GM23338 (cell line): ENCODE measurements at regions not wholly inside any gene's neighbourhood (a gene's known extent, or its start where the extent isn't known, plus 50 kb on each side); places are given as distances from the start of the nearest gene placed in this dataset.

ENCODE experiments used
- ATAC-seq: fragments of 200-7000 bp; cut with Tn5 transposase; 3 replicates; pipeline ENCODE4 v1.9.1; 2020
- DNase-seq: peaks from one replicate; pipeline ENCODE4 v3.0.0-alpha.2; 2015; ENCODE audit warnings: low spot score
- H2AFZ ChIP-seq: fragments of 200-600 bp; sonication (generic); 2 replicates; pipeline ENCODE4 v1.8.0; 2016; ENCODE audit warnings: antibody characterized with exemption, mild to moderate bottlenecking, moderate library complexity
- H3F3A ChIP-seq: fragments of 200-600 bp; sonication (generic); replicated peaks from 2 replicates; pipeline ENCODE4 v1.8.0; 2017; ENCODE audit warnings: antibody characterized with exemption, mixed run types, low read depth
- H3K27ac ChIP-seq: fragments of 200-600 bp; sonication (generic); 2 replicates; pipeline ENCODE4 v1.6.1; 2016; ENCODE audit warnings: low read depth
- H3K27me3 ChIP-seq: fragments of 200-600 bp; sonication (generic); 2 replicates; pipeline ENCODE4 v1.8.0; 2016; ENCODE audit warnings: mild to moderate bottlenecking, mixed run types, moderate library complexity; ENCODE audit not compliant: insufficient read depth
- H3K36me3 ChIP-seq: fragments of 200-600 bp; sonication (generic); 2 replicates; pipeline ENCODE4 v1.8.0; 2016; ENCODE audit warnings: mild to moderate bottlenecking; ENCODE audit not compliant: insufficient read depth
- H3K4me1 ChIP-seq: fragments of 200-600 bp; sonication (generic); 2 replicates; pipeline ENCODE4 v1.8.0; 2016; ENCODE audit warnings: mild to moderate bottlenecking, moderate library complexity; ENCODE audit not compliant: insufficient read depth
- H3K4me2 ChIP-seq: fragments of 200-600 bp; sonication (generic); 2 replicates; pipeline ENCODE4 v1.7.1; 2017; ENCODE audit warnings: mixed run types
- H3K4me3 ChIP-seq: fragments of 200-600 bp; sonication (generic); 2 replicates; pipeline ENCODE4 v1.6.1; 2016; ENCODE audit warnings: mixed run types
- H3K79me2 ChIP-seq: fragments of 200-600 bp; sonication (generic); replicated peaks from 2 replicates; pipeline ENCODE4 v1.8.0; 2017; ENCODE audit warnings: mild to moderate bottlenecking; ENCODE audit not compliant: insufficient read depth
- H3K9me2 ChIP-seq: fragments of 200-600 bp; sonication (generic); 2 replicates; pipeline ENCODE4 v1.8.0; 2017; ENCODE audit not compliant: insufficient read depth
- H4K20me1 ChIP-seq: fragments of 200-600 bp; sonication (generic); replicated peaks from 2 replicates; pipeline ENCODE4 v1.8.0; 2017; ENCODE audit warnings: mild to moderate bottlenecking; ENCODE audit not compliant: insufficient read depth
- H3K27ac Mint-ChIP-seq: 2 replicates; pipeline ENCODE4 v1.8.0; 2020; ENCODE audit warnings: inconsistent platforms, mild to moderate bottlenecking, moderate library complexity, mixed read lengths
- H3K27me3 Mint-ChIP-seq: 3 replicates; pipeline ENCODE4 v1.8.0; 2022; ENCODE audit warnings: low read depth, mild to moderate bottlenecking, moderate library complexity, mixed read lengths, inconsistent platforms; ENCODE audit not compliant: insufficient read depth, poor library complexity
- H3K36me3 Mint-ChIP-seq: 3 replicates; pipeline ENCODE4 v1.8.0; 2021; ENCODE audit warnings: low read depth, mild to moderate bottlenecking, inconsistent platforms, moderate library complexity, mixed read lengths
- H3K4me1 Mint-ChIP-seq: 3 replicates; pipeline ENCODE4 v1.8.0; 2020; ENCODE audit warnings: mild to moderate bottlenecking, inconsistent platforms, mixed read lengths
- H3K4me3 Mint-ChIP-seq: 3 replicates; pipeline ENCODE4 v1.8.0; 2021; ENCODE audit warnings: moderate library complexity, mild to moderate bottlenecking, inconsistent platforms, mixed read lengths
- H3K9me3 Mint-ChIP-seq: 3 replicates; pipeline ENCODE4 v1.8.0; 2020; ENCODE audit warnings: moderate library complexity, mild to moderate bottlenecking, inconsistent platforms, mixed read lengths
- CTCF ChIP-seq, 2 experiments: fragments of 200-600 bp in 1 of 2; sonication (generic) in 1 of 2; conservative IDR thresholded peaks; 2 replicates each; pipeline versions ENCODE4 v1.5.1 to v1.6.1; 2016 to 2017; ENCODE audit warnings: antibody characterized with exemption in 2 of 2, low read depth in 2 of 2, mild to moderate bottlenecking in 2 of 2, moderate library complexity in 1 of 2
- ETS1 ChIP-seq: IDR thresholded peaks from 2 replicates; pipeline ENCODE4 v1.6.1; 2016; ENCODE audit warnings: antibody characterized with exemption
- EZH2 ChIP-seq: fragments of 200-600 bp; sonication (generic); IDR thresholded peaks from one replicate; pipeline ENCODE4 v1.8.0; 2017; ENCODE audit warnings: antibody characterized with exemption, mild to moderate bottlenecking, low read depth; ENCODE audit not compliant: unreplicated experiment
- EZH2phosphoT487 ChIP-seq: fragments of 200-600 bp; sonication (generic); IDR thresholded peaks from one replicate; pipeline ENCODE4 v1.8.1; 2018; ENCODE audit warnings: antibody characterized with exemption; ENCODE audit not compliant: unreplicated experiment
- NANOG ChIP-seq: IDR thresholded peaks from 2 replicates; pipeline ENCODE4 v1.6.1; 2016; ENCODE audit warnings: antibody characterized with exemption, borderline replicate concordance
- REST ChIP-seq: IDR thresholded peaks from one replicate; pipeline ENCODE4 v1.6.1; 2018; ENCODE audit warnings: antibody characterized with exemption; ENCODE audit not compliant: unreplicated experiment
- STAT1 ChIP-seq: IDR thresholded peaks from one replicate; pipeline ENCODE4 v1.6.1; 2016; ENCODE audit warnings: antibody characterized with exemption; ENCODE audit not compliant: unreplicated experiment

- ATAC-seq = no peak
- H3F3A ChIP-seq = no peaks in the 10 kb centered on the region
- H3K36me3 ChIP-seq = no peaks in the 10 kb centered on the region
- H3K27ac ChIP-seq = no peak overlapping the region
- H2AFZ ChIP-seq = no peak overlapping the region
- no peaks in the 10 kb centered on the region; the same call in 2 of the 3 replicates for H3K9me3 Mint-ChIP-seq
- no peak overlapping the region for H3K4me3 ChIP-seq
- H3K4me2 ChIP-seq = no peak overlapping the region
- H3K4me1 Mint-ChIP-seq = no peaks in the 10 kb centered on the region
- peaks cover 2% of the 10 kb centered on the region for H3K27me3 Mint-ChIP-seq
- no peaks in the 10 kb centered on the region for H3K27me3 ChIP-seq
- no peaks in the 10 kb centered on the region for H3K79me2 ChIP-seq
- no peak for DNase-seq
- H3K27ac Mint-ChIP-seq = no peak overlapping the region
- no peaks in the 10 kb centered on the region for H3K4me1 ChIP-seq
- H3K9me2 ChIP-seq = no peaks in the 10 kb centered on the region
- no peaks in the 10 kb centered on the region for H3K36me3 Mint-ChIP-seq
- TF ChIP-seq ETS1 (no peak), EZH2phosphoT487 (no peak), STAT1 (no peak), REST (no peak), NANOG (no peak), EZH2 (no peak), CTCF (conservative IDR thresholded peaks at IDR 0.05; ENCODE audit: low read depth in 2 of 2) (no peak)
- H3K4me3 Mint-ChIP-seq = no peak overlapping the region
- no peaks in the 10 kb centered on the region for H4K20me1 ChIP-seq
Measured at GRCh38 chrY:19354857-19355173, 389.7 kb downstream of the KDM5D start.

GRCh38 chrY:19354061-19354856 is 390.3 kb downstream of the KDM5D start:
- Mint-ChIP-seq H3K9me3 (no peaks in the 10 kb centered on the region; the same call in 2 of the 3 replicates), H3K4me3 (no peak overlapping the region), H3K4me1 (no peaks in the 10 kb centered on the region), H3K36me3 (no peaks in the 10 kb centered on the region), H3K27ac (no peak overlapping the region), H3K27me3 (peaks cover 2% of the 10 kb centered on the region)
- no peaks in the 10 kb centered on the region for H3K36me3 ChIP-seq
- H3K27me3 ChIP-seq = no peaks in the 10 kb centered on the region
- DNase-seq = no peak
- H3K9me2 ChIP-seq = no peaks in the 10 kb centered on the region
- H3K4me1 ChIP-seq = no peaks in the 10 kb centered on the region
- no peaks in the 10 kb centered on the region for H3F3A ChIP-seq
- H2AFZ ChIP-seq = no peak overlapping the region
- no peaks in the 10 kb centered on the region for H4K20me1 ChIP-seq
- H3K27ac ChIP-seq = no peak overlapping the region
- ATAC-seq = no peak
- no peak overlapping the region for H3K4me3 ChIP-seq
- no peaks in the 10 kb centered on the region for H3K79me2 ChIP-seq
- H3K4me2 ChIP-seq = no peak overlapping the region
- no peak for TF ChIP-seq ETS1
